Left ventricle myocardium superior (tissue), 1 donor: ENCODE measurements at regions not wholly inside any gene's neighbourhood (a gene's known extent, or its start where the extent isn't known, plus 50 kb on each side); places are given as distances from the start of the nearest gene placed in this dataset.
"Not testable (repeated sequence)": the region's sequence is repeated elsewhere in the genome, so short reads cannot be mapped to it uniquely, and the experiment has no call there.

Source experiments
- ATAC-seq: fragments of 200-7000 bp; cut with Tn5 transposase; one replicate; pipeline ENCODE4 v1.9.1; 2020; ENCODE audit warnings: mild to moderate bottlenecking, moderate library complexity
- DNase-seq: peaks from one replicate; pipeline ENCODE4 v3.0.0-alpha.2; 2020
- intact Hi-C: fragments of 100-400 bp; cut with micrococcal nuclease; formaldehyde crosslinking; loops from one replicate; pipeline ENCODE4 v1.11.0; 2022
- donor health status: DM: no; HTN: yes; CAD: no; lungs with severe emphysema.

DNA sequence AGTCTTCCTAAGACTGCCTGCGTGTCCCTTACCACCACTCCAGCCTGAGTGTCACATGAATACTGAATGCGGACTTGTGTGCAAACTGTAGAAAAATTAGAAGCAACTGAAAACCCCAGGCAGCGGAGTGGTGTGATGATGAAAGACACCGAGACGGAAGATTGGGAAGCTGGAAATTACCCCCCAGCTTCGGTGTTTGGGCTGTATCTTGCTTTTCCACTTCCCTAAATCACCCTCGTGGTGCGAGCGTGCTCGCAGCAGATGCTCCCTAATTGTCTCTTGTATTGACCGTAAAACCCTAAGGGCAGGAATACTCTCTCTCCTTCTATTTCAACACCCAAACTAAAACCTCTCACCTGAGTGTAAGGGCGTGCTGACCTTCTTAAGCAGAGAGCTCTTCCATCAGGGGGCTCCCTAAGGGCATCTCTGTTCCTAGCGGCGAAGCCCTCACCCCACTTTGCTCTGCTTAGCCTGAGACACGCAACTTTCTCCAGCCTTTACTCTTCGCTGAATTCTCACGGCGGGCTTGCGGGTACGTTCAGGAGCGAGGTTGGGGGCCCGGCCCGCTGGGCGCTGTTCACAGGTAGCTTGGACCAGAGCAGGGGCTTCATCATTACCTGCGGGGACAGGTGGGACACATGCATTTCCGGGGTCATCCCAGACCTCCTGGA is 62.4 kb downstream of the CRYBB2 start:
- ATAC-seq (no peak), DNase-seq (no peak)
- intact Hi-C loops, result no loop called here

DNA sequence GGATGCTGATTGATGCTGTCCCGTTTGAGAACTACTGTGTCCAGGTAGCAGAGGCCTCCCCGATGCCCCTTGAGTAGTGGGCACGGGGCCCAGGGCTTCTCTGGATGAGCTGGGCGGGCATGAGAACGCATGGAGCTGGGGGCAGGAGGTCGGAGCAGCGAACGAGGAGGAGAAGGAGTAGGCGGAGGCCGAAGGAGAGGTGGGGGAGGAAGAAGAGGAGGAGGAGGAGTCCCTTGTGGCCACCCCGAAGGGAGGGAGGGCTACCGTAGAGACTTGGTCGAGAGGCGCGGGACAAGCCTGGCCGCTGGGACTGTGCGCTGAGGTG is 62.9 kb downstream of the CRYBB2 start:
- DNase-seq (no peak), ATAC-seq (no peak)
- intact Hi-C loops, result no loop called here

DNA sequence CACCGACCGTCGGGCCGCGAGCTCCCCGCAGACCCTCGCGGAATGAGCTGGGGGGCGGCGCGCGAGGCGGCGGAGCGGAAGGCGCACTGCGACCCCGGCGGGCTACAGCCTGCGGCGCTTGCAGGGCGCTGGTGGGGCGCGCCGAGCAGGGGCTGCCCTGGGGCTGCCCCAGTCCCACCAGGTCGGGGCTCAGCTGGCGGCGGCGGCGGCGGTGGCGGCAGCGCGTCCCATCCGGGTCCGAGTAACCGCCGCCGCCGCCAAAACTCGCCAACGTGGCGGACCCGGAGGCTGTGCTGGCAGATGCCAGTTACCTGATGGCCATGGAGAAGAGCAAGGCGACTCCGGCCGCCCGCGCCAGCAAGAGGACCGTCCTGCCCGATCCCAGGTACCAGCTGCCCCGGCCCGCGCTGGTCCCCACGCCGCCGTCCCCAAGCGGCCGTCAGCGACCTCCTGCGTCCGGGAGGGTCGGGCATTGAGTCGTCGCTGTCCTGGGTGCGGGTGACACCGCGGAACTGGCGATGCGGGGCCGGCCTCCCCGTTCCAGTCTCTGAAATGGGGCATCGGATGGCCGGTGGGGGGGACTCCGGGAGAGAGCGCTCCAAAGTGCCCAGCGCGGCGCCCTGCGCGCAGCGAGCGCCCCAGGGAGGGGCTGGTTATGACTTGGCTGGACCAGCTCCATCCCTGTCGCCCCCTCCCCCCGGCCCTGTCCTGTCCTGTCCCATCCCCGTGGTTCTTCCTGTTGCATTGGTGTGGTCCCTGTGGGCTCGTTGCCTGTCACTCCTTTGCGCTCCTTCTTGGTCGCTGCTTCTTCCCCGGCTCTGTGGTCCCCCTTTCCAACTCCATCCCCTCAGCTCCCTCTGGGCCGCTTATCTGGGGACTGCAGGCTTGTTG is 63.5 kb downstream of the CRYBB2 start:
- intact Hi-C loops, result no loop called here
- ATAC-seq, result no peak
- DNase-seq, result no peak

DNA sequence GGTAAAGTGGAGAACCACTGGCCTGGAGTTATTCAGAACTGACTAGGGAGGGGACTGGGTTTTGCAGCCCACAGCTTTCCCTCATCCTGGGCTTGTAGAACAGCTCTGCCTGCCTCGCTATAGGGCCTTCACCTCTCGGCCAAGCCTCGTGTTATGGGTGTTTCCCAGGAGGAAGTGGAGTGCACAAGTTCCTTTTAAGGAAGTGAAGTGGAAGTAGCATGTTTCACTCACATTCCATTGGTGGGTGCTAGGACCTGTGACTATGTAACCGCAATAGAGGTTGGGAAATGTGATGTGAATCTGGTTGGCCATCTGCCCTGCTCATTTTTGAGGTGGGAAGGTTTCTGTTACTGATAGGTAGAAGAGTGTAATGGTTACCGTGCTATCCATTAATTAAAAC is 69.0 kb downstream of the CRYBB2 start:
- ATAC-seq, intact Hi-C loops, DNase-seq: not testable (repeated sequence)

DNA sequence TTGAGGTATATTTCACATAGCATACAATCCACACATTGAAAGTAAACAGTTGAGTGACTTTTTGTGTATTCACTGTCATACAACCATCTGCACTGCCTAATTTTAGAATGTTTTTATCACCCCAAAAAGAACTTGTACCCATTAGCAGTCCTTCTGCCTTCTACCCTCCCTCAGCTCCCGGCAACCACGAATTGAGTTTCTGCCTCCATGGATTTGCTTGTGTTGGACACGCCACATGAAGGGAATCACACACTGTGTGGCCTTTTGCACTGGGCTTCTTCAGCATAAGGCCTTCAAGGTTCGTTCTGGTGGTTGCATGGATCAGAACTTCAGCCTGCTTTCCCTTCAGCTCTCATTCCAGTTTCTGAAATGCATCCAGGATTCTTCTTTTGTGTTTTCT is 82.5 kb downstream of the CRYBB2 start:
- ATAC-seq, DNase-seq, intact Hi-C loops: not testable (repeated sequence)

DNA sequence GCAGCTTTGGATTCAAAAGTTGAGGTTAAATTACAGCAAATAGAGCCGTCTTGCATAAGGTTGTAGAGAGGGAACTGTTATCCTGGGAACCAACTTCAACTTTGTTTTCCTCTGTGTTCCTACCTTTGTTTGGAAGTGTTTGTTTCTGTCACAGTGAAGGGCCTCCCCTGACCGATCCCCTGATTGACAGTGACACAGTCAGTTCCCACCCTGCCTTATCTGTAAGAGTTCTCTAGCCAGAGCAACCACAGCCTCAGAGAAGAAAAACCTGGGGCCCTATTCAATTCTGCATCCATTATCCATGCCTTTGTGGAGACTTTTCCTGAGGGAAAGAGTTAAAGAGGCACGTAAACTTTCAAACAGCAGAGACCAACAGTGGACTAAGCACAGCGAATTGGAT is 90.1 kb downstream of the CRYBB2 start:
- ATAC-seq, intact Hi-C loops, DNase-seq: not testable (repeated sequence)

DNA sequence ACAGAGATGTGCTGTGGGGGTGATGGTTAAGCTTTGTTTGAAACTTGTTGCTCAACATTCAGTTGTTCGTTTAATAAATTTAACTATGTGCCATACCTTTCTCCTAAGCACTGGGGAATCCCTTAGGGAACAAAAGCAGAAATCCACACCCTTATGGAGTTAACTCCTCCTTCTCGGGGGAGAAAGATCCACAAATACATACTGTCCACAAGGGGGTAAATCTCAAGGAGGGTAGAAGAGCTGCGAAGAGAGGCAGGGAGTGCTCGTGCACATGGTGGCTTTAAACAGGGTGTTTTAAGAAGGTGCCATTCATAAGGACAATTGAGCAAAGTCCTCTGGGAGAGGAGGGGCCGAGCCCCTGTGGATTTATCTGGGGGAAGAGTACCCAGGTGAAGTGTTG is 92.5 kb downstream of the CRYBB2 start:
- intact Hi-C loops, ATAC-seq: not testable (repeated sequence)

DNA sequence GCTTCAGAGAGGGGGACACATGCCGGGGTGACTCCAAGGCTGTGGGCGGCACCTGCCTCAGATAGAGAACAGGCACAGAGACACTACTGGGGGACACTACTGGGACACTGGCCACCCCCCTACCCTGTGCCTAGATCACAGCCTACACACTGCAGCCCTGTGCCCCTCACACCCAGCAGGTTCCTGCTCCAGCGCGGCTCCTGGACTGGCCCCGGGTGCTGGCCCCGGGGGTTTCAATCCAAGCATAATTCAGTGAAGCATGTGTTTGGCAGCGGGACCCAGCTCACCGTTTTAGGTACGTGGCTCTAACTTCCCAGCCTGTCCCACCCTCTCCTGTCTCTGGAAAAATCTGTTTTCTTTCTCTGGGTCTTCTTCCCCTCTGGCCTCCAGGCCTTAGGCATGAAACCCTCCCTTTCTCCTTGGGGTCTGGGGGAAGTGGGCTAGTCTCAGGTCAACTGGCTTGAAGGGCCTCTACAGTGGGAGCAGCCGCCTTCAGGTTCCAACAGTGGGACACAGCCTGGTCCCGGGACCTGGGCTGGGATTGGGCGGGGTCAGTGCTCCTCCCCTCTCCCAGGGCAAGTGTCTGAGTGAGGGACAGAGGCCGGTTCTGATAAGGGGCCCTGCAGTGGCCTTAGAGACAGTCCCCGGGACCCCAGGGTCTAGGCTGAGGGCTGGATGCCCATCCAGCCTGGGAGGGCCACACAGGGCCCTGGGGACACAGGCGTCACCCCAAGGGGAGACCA is 98.8 kb downstream of the CRYBB2 start:
- intact Hi-C loops, result no loop called here
- DNase-seq (no peak), ATAC-seq (no peak)

More for the DNA sequence above, 92.5 kb downstream of the CRYBB2 start:
- DNase-seq, result not testable (repeated sequence)

DNA sequence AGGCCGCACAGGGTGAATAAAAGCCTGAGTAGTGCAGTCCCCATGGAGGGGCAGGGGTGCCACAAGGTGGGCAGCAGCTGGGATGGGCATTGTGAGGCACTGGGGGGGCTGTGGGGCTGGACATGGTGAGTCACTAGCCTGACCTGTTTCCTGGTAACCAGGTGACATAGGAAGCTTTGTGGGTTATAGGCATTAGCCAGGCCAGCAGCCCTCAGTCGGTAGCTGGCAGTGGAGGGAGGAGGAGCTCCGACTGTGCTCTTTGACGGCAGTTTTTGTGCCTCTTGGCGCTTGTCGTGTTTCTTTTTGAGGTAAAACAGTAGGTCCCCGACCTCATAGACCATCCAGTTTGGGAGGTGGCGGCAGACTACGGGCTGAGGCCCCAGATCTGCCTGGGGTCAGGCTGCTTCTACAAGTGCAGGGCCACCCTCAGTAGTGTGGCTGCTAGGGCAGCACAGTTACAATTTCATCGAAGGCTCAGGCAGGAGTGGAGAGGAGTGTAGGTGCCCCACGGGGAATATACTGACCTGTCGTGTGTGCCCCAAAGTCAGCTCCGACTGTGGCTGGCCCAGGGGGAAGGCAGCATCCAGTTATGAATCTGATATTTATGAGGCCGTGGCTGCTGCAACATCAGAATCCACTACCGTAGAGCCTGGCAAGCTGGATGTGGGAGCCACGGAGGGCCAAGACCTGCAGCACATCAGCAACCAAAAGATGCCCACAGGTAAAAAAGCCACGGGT is 107.7 kb downstream of the CRYBB2 start:
- ATAC-seq (no peak), DNase-seq (no peak)
- intact Hi-C loops, result no loop called here

DNA sequence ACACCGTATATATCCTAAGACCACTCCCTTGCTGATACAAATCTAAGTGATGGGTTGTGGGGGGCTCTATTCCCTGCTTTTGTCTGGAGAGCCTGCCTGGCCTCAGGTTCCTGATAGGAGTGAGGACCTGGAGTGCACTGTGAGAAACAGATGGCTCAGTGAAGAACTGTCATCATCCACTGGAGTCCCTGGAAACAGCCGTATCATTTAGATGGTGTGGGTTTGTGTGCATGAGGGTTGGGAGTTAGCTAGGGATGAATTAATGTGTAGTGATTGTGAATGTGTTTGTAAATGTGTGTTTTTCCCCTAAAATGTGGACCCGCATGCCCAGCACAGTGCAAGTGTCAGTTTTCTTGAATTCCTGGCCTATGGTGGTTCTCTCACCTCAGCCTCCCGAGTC is 111.6 kb downstream of the CRYBB2 start:
- ATAC-seq (no peak), DNase-seq (no peak)
- intact Hi-C loops, result no loop called here

DNA sequence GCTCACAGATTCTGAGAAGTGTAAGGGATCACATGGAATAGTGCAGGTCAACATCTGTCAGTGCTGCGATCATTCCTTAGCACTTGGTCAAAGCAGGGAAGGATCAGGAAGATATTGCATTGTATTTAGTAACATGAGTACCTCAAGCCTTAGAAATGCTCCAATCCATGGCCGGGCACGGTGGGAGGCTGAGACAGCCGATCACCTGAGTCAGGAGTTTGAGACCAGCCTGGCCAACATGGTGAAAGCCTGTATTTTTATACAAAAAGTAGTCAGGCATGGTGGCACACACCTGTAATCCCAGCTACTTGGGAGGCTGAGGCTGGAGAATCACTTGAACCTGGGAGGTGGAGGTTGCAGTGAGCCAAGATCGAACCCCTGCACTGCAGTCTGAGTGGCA is 112.5 kb downstream of the CRYBB2 start:
- ATAC-seq, result not testable (repeated sequence)

DNA sequence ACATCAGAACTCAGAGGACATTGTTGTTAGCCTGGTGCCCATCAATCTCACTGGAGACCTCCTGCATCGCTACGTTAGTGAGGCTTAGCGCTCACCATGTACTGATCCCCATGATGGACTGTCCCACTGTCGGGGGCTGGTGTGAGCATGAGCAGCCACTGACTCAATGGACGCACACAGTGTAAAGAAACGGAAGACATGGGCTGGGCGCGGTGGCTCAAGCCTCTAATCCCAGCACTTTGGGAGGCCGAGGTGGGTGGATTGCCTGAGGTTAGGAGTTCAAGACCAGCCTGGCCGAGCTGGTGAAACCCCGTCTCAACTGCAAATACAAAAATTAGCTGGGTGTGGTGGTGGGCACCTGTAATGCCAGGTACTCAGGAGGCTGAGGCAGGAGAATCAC is 112.9 kb downstream of the CRYBB2 start:
- intact Hi-C loops, result no loop called here
- DNase-seq (no peak), ATAC-seq (no peak)

More for the DNA sequence above, 112.5 kb downstream of the CRYBB2 start:
- DNase-seq, intact Hi-C loops: not testable (repeated sequence)

DNA sequence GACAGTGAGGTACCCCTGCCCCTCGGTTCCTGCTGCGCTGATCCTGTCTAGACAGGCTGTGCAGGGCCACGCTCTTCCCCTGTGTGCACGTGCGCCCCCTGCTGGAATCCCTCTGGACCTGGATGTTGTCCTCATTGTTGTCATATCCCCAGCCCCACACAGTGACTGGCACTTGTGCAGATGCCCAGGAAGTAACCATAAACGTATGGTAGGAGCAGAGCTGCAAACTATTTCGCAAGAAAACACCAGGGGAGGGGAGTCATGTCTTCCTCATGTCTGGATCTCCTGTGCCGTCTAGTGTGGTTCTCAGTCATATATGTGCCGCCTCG is 114.7 kb downstream of the CRYBB2 start:
- intact Hi-C loops, result no loop called here
- ATAC-seq, result peak; percentile 73
- peak; percentile 55 for DNase-seq

DNA sequence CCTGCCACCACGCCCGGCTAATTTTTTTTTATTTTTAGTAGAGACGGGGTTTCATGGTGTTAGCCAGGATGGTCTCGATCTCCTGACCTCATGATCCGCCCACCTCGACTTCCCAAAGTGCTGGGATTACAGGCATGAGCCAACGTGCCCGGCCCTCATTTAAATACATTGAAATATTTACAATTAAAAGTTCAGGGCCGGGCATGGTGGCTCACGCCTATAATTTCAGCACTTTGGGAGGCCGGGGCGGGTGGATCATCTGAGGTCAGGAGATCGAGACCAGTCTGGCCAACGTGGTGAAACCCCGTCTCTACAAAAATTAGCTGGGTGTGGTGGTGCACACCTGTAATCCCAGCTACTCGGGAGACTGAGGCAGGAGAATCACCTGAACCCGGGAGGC is 115.2 kb downstream of the CRYBB2 start:
- intact Hi-C loops, ATAC-seq, DNase-seq: not testable (repeated sequence)

DNA sequence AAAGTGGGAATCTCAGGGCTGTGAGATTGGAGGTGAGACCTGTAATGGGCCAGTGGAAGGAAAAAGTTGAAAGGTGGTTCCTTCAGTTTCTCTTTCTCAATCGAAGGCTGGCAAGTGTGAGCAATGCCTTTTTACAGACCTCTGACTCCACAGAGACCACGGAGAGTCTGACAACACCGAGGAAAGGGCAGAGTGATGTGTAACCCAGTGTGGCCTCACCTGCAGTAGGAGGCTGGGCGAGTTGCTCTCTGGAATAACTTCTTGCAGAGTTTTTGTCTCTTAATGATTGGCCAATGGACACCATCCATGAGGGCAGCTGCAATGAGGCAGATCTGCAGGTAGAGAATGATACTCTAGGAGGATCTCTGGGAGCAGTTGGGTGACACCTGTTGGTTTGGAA is 115.8 kb downstream of the CRYBB2 start:
- intact Hi-C loops, ATAC-seq, DNase-seq: not testable (repeated sequence)

DNA sequence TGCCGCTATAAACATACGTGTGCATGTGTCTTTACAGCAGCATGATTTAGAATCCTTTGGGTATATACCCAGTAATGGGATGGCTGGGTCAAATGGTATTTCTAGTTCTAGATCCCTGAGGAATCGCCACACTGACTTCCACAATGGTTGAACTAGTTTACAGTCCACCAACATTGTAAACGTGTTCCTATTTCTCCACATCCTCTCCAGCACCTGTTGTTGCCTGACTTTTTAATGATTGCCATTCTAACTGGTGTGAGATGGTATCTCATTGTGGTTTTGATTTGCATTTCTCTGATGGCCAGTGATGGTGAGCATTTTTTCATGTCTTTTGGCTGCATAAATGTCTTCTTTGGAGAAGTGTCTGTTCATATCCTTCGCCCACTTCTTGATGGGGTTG is 121.1 kb downstream of the CRYBB2 start:
- ATAC-seq, DNase-seq, intact Hi-C loops: not testable (repeated sequence)

DNA sequence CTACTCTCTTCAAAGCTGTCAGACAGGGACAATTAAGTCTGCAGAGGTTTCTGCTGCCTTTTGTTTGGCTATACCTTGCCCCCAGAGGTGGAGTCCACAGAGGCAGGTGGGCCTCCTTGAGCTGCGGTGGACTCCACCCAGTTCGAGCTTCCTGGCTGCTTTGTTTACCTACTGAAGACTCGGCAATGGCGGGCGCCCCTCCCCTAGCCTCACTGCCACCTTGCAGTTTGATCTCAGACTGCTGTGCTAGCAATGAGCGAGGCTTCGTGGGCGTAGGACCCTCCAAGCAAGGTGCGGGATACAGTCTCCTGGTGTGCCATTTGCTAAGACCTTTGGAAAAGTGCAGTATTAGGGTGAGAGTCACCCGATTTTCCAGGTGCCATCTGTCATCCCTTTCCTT is 124.9 kb downstream of the CRYBB2 start:
- ATAC-seq, intact Hi-C loops, DNase-seq: not testable (repeated sequence)

DNA sequence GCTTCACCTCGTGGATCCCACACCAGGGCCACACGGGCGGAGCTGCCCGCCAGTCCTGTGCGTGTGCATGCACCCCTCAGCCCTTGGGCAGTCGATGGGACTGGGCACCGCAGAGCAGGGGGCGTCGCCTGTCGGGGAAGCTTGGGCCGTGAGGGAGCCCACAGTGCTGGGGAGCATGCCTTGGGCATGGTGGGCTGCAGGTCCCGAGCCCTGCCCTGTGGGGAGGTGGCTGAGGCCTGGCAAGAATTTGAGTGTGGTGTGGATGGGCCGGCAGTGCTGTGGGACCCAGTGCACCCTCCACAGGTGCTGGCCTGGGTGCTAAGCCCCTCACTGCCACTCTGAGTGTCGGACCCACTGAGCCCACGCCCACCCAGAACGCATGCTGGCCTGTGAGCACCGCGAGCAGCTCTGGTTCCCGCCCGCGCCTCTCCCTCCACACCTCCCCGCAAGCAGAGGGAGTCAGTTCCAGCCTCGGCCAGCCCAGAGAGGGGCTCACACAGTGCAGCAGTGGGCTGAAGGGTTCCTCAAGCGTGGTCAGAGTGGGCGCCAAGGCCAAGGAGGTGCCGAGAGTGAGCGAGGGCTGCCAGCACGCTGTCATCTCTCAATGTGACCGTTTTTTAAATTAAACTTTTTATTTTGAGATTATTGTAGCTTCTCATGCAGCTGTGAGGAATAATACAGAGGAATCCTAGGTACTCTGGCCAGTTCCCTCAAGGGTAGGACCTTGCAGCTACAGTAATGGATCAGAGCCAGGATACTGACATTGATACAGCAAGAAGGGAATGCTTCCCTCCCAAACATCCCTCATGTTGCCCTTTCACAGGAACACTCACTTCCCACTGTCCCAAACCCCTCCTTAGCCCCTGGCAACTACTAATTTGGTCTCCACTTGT is 127.7 kb downstream of the CRYBB2 start:
- DNase-seq (no peak), ATAC-seq (no peak)
- intact Hi-C loops, result no loop called here
